ENCODE measurements at regions not wholly inside any gene's neighbourhood (a gene's known extent, or its start where the extent isn't known, plus 50 kb on each side); places are given as distances from the start of the nearest gene placed in this dataset.
"Not testable (repeated sequence)": the region's sequence is repeated elsewhere in the genome, so short reads cannot be mapped to it uniquely, and the experiment has no call there.

DNA sequence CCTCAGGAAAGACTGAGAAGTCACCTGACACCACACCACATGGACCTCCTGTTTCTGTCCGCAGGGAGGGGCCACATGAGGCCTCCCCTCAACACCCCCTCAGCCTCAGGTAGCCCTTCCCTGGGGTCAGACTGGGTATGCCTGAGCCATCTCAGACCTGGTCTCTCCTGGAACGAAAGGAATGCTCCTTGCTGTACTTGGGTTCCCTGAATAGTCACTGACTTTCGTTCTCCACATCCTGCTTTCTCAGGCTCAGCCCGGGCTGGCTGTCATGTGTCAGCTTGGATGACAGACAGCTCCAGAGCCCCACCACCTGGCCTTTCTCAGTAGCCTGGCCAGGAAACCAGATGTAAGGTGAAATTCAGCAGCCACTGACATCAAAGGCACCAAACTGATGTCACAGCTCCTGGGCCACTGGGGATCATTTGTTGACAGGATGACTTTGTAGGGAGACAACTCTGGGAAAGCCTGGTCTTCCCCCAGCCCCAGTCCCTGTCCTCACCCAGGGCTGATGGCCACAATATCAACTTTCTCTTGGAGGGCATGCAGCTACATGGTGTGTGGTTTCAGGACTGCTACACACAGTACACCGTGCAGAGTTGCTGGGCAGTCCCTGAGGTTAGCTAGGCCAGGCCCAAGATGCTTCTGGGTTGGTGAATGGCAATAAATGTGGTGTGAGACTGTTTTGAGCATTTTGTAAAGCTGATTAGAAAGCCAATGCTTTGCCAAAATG, 141.4 kb upstream of the MRPS22 start:
- no peak for DNase-seq

DNA sequence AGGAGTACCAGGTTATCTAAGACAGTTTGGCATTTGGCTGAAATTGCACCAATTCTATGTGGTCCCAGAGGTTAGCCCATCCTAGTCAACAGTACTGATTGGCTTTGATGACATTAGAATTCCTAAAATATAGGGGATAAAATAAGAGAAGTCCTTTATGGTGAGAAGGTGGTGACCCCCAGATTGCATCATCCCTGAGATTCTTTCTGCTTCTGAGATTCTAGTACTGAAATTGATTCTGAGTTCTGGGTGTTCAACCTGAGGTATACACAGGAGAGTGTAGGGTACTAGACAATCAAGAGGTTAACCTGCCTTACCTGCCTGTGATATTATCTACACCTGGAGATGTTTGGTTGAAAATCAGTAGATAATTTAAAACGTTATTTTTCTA, 140.9 kb upstream of the MRPS22 start:
- no peak for DNase-seq

DNA sequence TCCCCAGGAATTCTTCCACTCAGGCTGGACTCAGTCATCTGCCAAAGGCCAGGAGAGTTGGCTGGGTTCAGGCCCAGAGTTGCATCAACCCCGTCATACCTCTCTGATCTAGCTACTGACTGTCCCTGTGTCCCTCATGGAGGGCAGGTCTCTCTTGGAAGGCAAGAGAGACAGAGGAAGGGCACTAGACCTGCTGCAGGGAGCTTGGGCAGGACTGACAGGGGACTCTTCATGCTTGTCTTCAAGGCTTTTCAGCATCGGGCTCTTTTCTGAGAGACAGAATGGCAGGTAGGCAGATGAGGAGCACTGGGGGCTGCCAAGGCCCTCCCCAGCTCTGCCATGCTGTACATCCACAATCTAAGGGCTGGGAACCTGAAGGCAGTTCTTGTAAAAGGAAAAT, 140.1 kb upstream of the MRPS22 start:
- DNase-seq: no peak

DNA sequence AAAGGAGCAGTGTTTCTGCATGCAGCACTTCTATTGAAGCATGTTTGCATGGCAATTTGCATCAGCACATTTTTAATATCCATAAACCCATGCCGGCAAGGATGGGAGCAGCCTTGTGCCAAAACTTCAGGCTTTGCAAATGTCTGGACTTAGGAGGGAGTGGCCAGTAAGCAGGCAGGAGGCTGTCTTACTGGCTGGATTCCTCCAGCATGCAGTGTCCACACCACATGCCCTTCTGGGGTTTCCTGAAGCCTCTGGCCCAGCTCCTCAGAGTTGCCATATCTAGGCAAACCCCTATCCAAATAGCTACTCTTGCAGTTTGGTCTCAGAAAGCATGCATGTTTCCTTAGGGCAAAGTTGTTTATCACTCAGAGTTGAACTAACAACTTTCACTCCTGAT, 139.1 kb upstream of the MRPS22 start:
- DNase-seq: no peak

DNA sequence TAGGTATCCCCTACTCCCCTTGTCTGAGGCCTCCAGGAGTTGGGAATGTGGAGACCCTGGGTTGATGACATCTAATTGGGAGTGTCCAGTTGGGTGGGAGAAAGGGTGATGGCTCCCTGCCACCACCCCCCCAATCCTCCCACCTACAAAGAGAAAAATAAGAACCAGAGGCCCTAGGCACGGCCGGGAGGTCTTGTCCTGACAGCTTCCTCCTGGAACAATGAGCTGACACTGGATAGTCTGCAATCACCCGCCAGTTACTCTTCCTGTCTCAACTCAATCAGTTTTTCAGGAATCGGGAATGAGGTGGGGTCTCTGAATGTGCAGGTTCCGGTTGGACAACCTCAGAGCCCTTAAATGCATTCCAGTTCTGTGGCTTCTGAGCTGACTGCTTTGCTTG, 129.9 kb upstream of the MRPS22 start:
- DNase-seq: no peak

DNA sequence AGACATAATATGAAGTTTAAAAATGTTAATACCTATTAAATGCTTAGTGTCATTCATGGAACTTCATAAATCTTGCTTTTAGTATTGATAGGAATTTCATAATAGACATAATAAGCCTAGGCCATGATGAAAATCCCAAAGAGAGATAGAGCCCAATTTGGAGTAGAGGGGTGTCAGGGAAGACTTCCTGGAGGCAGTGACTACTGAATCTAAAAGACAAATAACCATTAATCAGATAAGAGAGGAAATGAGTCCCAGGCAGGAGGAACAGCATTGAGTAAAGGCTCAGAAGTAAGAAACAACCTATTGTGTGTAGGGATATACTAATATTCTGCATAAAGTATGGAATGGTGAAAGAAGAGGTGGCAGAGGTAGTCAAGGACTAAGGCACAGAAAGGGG, 126.9 kb upstream of the MRPS22 start:
- no peak for DNase-seq

DNA sequence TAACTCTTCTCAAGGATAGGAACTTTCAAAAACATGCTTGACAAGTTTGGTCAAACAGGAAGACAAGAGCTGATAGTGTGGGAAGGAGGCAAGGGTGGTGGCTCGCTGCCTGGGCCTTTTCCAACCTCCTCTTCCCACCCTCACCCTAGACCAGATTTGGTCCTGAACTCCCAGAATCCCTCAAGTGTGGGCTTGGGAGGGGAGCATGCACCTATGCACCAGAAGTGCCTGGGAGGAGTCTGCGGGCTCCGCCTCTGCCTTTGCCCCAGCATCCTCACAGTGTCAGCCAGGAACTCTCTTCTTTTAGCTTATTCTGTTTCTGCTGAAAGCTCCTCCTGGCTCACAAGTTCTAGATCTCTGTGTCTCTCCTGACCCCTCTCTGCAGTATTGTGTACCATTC, 126.2 kb upstream of the MRPS22 start:
- DNase-seq: no peak

DNA sequence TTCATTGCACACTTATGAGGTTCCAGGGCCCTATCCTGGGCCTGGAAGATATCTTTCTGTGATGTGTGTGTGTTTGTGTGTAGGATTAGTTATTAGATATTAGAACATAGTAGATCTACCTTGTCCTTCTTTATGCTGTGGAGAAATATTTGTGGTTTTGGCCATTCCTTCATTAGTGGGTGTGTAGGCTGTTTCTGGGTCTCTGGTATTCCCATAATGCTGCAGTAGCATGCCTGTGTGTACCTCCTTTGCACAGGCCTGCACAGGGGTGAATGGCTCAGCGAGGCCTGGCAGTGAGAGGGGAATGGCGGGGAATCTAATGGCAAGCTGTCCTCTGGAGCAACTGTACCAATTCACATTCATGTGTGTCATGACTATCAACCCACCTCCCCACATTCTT, 125.8 kb upstream of the MRPS22 start:
- DNase-seq: no peak

DNA sequence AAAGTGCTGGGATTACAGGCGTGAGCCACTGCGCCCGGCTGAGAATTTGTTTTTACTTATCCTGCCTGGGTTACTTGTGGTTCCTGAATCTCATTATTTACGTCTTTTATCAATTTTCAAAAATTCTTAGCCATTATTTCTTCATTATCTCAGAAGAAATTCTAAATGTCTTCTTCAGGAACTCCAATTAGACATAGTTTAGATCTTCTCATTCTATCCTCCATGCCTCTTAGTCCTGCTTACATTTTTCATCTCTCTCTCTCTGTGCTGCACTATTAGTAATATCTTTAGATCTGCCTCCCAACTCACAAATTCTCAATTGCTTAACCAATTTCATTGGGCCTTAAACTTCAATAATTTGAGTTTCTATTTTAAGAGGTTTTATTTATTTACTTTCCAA, 124.4 kb upstream of the MRPS22 start:
- no peak for DNase-seq

DNA sequence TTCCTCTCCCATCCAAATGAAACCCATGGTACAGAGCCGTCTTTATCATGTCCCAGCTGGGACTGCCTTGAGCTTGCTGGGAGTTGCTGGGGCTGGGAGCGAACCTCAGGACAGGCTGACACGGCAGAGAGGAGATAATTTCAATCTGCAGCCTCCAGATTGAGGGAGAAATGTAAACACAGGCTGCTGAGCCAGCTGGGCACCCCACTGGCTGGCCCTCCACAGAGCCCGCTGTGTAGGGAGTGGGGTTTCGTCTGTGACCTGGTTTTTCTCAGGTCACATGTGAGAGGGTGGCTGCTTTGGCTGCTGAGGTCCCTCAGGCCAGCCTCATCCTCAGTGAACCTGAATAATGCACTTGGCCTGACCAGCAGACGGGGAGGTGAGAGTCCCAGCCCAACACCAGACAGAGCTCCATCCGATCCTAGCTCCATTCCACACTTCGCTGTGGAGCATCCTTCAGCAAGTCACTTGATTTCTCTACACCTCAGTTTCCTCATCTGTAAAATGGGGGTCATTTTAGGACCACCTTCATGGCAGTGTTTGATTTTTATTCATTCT, 121.6 kb upstream of the MRPS22 start:
- DNase-seq: no peak

DNA sequence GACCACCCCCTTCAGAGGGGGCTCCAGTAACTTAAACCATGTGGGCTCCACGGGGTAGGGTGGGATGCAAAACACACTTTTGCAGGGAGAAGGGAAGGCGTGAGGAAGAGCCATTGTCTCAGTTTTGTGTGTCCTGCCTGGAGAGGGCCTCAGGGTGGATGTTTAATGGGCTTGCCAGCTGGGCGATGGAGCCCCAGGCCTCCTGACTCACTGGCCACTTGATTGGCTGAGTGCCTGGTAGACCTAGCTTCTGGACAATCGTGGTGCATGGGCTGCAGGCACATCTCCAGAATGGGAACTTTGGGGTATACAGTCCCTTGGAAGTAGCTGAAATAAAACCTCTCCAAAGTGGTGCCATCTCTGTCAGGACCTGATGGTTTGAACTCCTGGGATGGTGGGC, 118.3 kb upstream of the MRPS22 start:
- DNase-seq: peak; percentile 56

DNA sequence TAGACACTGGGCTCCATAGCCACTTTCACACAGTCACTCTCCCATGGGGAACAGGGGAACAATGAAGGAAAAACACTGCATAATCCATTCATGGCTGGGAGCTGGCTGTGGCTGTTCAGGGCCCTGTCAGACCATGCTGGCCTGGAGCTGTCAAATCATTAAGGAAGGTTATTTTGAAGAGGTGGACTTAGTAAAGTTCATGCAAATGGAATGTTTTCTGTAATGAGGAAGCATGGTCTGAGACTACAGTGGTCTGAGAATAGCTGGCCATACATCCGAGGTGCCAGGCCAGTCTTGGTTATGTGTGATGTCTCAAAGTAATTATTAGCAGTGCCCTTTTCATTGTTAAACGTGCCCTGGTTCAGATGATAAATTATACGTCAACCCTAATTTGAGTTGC, 117.1 kb upstream of the MRPS22 start:
- DNase-seq: no peak

DNA sequence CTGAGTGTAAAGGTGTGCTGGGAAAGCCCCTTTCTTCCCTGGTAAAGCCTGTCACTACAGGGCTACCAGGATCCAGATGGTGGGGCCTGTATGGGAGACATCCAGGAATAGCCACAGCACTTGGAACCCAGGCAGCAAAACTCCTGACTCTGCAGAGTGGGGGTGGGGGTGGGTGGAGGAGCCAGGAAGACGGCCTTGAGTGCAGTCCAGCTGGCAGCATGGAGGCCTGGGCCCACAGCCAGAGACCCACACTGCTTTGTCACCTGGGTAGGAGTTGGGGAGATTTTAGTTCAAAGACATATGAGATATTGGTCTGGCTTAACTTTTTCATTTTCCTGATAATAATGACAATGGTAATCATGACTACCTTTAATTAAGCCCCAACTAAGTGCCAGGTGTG, 116.7 kb upstream of the MRPS22 start:
- DNase-seq: no peak

DNA sequence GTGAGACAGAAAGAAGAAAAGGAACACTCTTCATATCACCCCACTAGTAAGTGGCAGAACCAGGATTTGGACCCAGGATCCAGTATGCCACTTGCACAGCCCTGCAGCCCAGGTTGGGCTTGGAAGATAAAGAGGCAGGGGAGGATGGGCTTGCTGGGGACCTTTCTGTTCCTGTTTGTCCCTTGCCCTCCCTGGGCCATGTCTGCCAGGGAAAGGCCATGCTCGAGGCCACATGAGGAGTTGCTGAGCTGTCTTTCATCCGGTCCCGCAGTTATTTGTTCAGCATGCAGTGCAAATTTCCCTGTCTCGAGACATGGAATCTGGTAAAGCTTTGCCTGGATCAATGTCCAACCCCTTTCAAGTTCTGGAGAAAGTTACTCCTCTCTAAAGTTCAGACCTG, 116.0 kb upstream of the MRPS22 start:
- DNase-seq: no peak

DNA sequence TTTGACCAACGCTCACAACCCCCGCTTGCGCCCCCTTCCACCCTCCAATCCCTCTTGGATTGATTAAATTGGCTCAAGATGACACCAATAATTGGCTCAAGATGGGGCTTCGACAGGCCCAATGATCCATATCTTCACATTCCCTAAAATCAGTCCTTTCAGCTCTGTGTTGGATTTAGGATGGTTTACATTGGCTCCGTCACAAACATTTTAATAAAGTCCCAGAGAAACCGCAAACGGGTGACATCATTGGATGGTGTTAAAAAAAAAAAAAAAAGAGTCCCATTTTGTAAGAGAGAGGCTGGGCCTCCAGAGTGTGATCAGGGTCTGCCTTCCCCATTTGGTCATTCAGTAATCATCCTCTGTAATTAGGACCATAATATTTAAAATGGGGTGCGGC, 113.4 kb upstream of the MRPS22 start:
- no peak for DNase-seq

DNA sequence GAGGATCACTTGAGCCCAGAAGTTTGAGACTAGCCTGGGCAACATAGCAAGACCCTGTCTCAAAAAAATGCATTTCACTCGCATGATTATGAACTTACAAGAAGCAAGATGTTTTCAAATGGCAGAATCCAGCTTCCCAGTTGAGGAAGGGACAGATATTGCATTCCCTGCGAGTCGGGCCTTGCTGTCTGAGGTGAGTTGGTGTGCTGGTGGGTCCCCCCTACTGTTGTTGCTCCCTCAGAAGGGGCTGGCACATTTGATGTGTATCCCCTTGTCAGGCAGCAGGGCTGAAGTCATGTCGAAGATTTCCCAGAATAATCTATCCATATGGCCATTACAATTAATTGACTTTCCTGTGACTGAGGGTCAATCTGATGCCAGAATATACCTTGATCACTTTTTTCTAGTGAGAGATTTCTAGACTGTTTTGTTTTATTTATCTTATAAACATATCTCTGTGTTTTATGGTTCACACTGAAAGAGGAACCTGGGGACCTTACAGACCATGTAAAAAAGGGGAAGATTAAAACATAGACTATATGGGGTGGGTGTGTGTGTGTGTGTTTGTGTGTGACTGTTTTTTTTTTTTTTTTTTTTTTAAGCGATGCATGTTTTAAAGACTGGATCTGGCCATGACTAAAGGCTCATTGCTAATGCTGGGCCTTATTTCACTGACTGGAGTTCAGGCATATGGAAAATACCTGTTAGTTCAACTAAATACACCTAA, 112.1 kb upstream of the MRPS22 start:
- DNase-seq: no peak

DNA sequence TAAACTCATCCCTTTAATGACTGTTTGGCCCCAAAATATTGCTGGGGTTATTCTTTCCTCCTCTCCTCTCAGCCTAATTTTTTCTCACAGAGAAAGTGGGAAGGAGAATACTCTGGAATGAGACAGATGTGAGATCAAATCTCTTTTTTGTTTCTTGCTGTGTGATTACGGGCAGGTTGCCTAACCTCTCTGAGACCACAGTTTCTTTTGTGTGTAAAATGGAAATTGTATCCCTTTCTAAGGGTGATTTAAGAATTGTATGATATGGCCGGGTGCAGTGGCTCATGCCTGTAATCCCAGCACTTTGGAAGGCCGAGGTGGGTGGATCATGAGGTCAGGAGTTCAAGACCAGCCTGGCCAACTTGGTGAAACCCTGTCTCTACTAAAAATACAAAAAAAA, 111.5 kb upstream of the MRPS22 start:
- not testable (repeated sequence) for DNase-seq

DNA sequence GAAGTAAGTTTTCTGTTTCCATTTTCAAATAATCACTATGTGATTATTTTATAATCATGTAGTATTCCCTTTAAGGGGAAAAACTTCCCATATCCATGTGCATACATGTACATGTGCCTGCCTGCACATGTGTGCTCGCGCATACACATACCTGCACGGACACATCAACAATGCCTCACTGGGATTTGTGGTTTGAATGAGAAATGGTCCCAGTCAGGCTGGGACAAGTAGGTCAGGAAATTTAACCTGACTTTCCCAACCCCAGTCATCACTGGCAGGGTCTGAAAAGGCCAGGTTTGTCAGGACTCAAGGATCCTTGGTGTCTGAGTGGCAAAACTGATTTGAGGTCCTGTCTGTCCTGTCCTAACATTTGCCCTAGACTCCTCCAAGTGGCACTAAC, 109.3 kb upstream of the MRPS22 start:
- no peak for DNase-seq

DNA sequence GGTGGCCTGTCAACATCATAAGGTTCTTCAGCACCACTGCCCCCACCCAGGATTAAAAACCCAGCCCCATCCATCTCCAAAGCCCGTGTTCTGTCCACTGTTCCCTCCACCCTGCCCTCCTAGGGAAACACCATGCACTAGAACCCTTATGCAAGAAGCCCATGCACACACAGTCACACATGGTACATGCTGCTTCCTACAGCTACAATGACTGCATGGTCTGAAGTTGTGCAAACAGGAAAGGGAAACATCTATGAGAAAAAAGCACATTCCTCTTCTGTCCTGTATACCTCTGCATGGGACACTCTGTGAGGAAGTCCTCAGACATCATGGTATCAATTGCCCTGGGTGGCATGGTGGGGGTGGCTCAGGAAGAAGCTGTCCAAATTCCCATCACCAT, 108.6 kb upstream of the MRPS22 start:
- no peak for DNase-seq

DNA sequence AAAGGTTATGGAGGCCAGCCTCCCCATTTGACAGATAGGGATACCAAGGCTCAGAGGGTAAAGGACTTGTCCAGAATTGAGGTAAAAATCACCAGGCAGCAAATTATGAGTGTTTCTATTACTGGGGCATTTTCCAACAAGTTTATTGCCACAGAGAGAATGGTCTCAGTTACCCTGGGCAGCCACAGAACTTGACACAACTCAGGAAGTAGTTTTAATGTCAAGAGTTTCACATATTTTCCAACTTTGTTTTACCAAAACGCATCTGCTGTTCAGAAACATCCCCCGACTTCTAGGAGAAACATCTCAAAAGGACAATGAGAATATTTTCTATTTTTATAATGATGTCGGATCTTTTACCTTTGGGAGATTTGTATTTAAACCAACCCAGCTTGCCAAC, 107.5 kb upstream of the MRPS22 start:
- no peak for DNase-seq

DNA sequence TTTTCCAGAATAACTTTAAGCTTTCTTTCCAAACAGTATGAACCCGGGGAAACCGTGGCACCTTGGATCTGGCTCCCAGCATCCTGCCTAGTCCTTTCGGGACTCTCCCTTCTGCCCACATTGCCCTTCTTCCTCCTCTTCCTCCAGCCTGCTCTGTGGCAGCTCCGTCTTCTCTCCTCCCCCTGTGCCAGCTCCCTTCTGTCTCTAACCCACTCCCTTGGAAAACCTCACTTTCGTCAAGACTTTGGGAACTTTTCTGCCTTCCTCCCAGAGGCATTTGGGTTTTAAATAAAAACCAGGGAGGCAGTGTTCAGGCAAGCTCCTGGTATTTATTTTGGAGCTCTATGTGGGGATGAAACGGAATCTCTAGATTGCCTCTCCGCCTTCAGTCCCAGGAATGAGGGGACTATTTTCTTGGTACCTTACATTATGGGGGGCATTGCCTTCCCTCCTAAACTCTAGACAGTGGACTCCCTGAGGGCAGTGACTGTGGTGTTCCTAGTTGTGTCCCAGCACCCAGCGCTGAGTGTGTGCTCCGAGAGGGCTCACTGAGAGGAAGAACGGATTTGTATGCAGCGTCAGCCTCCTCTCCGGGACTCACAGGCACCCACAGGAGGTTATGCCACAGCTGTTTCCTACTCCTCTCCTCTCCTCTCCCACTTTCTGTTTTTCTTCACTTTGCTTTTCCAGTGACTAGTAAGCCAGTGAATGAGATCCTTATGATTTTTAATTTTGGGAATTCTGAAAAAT, 105.4 kb upstream of the MRPS22 start:
- DNase-seq: no peak

DNA sequence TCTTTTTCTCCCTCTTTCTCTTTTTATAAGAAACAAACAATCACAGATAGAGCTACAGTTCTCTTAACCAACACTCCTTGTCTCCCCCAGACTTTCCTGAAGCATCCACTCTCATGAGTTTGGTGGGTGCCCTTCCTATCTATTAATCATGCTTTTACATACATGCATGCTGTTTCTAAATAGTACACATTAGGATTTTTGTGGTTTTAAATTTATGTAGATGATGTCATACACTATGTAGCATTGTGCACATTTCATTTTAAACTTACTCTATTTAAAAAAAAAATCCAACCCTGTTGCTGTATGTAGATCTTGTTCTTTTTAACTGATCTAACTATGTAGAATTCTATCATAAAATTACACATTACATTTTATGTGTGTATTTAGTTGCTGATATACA, 104.3 kb upstream of the MRPS22 start:
- DNase-seq: no peak

DNA sequence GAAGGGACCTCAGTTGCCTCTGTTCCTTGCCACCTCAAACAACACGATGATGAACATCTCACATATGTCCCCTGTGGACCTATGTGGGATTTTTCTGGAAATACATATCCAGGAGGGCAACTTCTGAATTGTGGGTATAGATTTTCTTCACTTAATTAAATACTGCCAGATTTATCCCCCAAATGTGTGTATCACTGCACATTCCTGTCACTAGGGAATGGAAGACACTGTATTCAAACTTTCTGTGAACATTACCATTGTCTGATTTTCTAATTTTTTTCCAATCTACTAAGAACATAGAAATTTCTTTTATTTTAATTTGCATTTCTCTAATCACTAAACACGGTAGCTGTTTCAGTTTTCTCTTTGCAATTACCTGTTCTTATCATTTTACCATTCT, 102.0 kb upstream of the MRPS22 start:
- DNase-seq: no peak

DNA sequence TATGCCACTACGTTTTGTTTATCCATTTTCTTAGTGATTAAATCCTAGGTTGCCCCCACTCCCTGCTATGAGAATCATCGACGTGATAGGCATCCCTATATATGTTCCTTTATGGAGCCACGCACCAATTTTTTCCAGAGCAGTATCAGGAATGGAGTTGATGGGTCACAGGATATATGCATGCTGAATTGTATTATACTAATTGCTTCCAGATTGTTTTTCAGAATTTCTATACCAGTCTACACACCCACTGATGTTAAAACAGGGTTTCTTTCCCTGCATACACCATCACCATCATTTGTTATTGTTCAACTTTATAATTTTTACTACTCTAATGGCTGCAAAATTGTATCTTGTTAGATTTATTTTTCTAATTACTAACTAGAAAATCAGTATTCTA, 100.1 kb upstream of the MRPS22 start:
- DNase-seq: no peak
